ENCODE measurements at regions not wholly inside any gene's neighbourhood (a gene's known extent, or its start where the extent isn't known, plus 50 kb on each side); places are given as distances from the start of the nearest gene placed in this dataset.

GRCh38 chr2:220148471-220149248 is 521.2 kb downstream of the SLC4A3 start:
- TF ChIP-seq CTCF (IDR thresholded peaks at IDR 0.05) (no peak), POLR2A (IDR thresholded peaks at IDR 0.05) (no peak)

Data from body of pancreas (tissue), 4 donors.